Activated gamma-delta T cell (primary cell): ENCODE measurements at regions not wholly inside any gene's neighbourhood (a gene's known extent, or its start where the extent isn't known, plus 50 kb on each side); places are given as distances from the start of the nearest gene placed in this dataset.
"Not testable (repeated sequence)": the region's sequence is repeated elsewhere in the genome, so short reads cannot be mapped to it uniquely, and the experiment has no call there.

Source experiments
- DNase-seq: peaks from one replicate; lab custom pipeline; 2025; lab: John Stamatoyannopoulos, UW

- no peak for DNase-seq
Observed at GRCh38 chr5:108461628-108462367, 79.9 kb upstream of the FBXL17 start.

GRCh38 chr5:108459769-108460168 is 77.9 kb upstream of the FBXL17 start:
- no peak for DNase-seq

- DNase-seq, result no peak
Observed at GRCh38 chr5:108451269-108451668, 69.4 kb upstream of the FBXL17 start.

DNA sequence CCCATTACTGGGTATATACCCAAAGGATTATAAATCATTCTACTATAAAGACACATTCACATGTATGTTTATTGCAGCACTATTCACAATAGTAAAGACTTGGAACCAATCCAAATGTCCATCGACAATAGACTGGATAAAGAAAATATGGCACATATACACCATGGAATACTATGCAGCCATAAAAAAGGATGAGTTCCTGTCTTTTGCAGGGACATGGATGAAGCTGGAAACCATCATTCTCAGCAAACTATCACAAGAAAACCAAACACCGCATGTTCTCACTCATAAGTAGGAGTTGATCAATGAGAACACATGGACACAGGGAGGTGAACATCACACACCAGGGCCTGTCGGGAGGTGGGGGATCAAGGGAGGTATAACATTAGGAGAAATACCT is 62.2 kb upstream of the FBXL17 start:
- DNase-seq, result not testable (repeated sequence)

- peak; percentile 4 for DNase-seq
Observed at GRCh38 chr5:108442063-108442651, 60.3 kb upstream of the FBXL17 start.

GRCh38 chr5:108437425-108437824 is 55.5 kb upstream of the FBXL17 start:
- no peak for DNase-seq

GRCh38 chr5:108436696-108437095 is 54.8 kb upstream of the FBXL17 start:
- no peak for DNase-seq

DNA sequence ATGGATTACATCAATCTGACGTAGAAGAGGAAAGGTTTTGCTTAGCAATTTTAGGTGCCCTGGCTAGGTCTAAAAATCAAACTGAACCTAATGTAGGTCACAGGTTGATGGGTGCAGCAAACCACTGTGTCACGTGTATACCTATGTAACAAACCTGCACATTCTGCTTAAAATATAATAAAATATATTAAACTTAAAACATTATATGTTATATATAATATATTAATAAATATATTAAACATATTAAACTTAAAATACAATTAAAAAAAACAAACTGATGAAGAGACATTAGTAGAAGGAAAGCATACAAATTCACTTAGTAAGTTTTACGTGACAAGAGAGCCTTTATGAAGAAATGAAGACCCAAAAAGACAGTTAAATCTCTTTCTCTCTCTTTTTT is 51.7 kb upstream of the FBXL17 start:
- no peak for DNase-seq

GRCh38 chr5:108432024-108432423 is 50.1 kb upstream of the FBXL17 start:
- DNase-seq, result no peak
